HepG2 (cell line): ENCODE measurements at regions not wholly inside any gene's neighbourhood (a gene's known extent, or its start where the extent isn't known, plus 50 kb on each side); places are given as distances from the start of the nearest gene placed in this dataset.

Experiments
- ATAC-seq: fragments of 200-7000 bp; cut with Tn5 transposase; 3 replicates; pipeline ENCODE4 v1.9.1; 2020; ENCODE audit warnings: mild to moderate bottlenecking, moderate library complexity
- BruUV-seq: library from RNA; stranded (reverse); fragments of 400-500 nt; replicated peaks from 2 replicates; lab custom pipeline; 2021; lab: Mats Ljungman, UMichigan
- CTCF ChIA-PET: fragments of 300-600 bp; formaldehyde crosslinking; extraction: SDS; loops from one replicate; lab custom pipeline; 2021; ENCODE audit warnings: low total read pairs, inconsistent platforms, low intra/inter-chr PET ratio; lab: Yijun Ruan, JAX
- POLR2A ChIA-PET: fragments of 350-600 bp; sonication (Branson Sonifier 250); formaldehyde crosslinking; loops from one replicate; lab custom pipeline; 2020; ENCODE audit warnings: antibody characterized with exemption, inconsistent platforms; lab: Yijun Ruan, JAX
- DNase-seq: peaks from one replicate; pipeline ENCODE4 v3.0.0-alpha.2; 2015; ENCODE audit warnings: low spot score
- FAIRE-seq: peaks from 3 replicates; lab custom pipeline; 2011; peaks lifted over from hg19 to GRCh38; lab: Jason Lieb, UNC
- H2AFZ ChIP-seq: one replicate; pipeline ENCODE4 v1.6.1; 2011; ENCODE audit warnings: low read length, inconsistent platforms
- H3K27ac ChIP-seq: fragments of 300-600 bp; 3 replicates; pipeline ENCODE4 v1.8.0; 2011; ENCODE audit warnings: mixed run types, mild to moderate bottlenecking, mixed read lengths, low read length, inconsistent platforms; ENCODE audit not compliant: insufficient read depth; ENCODE audit errors: extremely low read length
- H3K27me3 ChIP-seq, 2 experiments: fragments of 200-600 bp in 1 of 2; 2 replicates in 1 of 2; 3 replicates in 1 of 2; pipeline versions ENCODE4 v1.6.0 to v1.8.0; 2011; ENCODE audit warnings: low read length in 2 of 2, mild to moderate bottlenecking in 2 of 2, moderate library complexity in 2 of 2, inconsistent platforms in 1 of 2; ENCODE audit not compliant: insufficient read depth in 2 of 2, control insufficient read depth in 1 of 2
- H3K36me3 ChIP-seq, 2 experiments: fragments of 200-600 bp in 1 of 2; replicated peaks in 1 of 2; 2 replicates in 1 of 2; 3 replicates in 1 of 2; pipeline versions ENCODE4 v1.5.1 to v1.8.0; 2011; ENCODE audit warnings: low read length in 2 of 2, inconsistent platforms in 1 of 2; ENCODE audit not compliant: insufficient read depth in 2 of 2, control insufficient read depth in 1 of 2
- H3K4me1 ChIP-seq: 2 replicates; pipeline ENCODE4 v1.5.1; 2012; ENCODE audit warnings: low read length, inconsistent platforms; ENCODE audit not compliant: insufficient read depth
- H3K4me2 ChIP-seq: 2 replicates; pipeline ENCODE4 v1.6.0; 2011; ENCODE audit warnings: low read depth, low read length, inconsistent platforms
- H3K4me3 ChIP-seq, 3 experiments: fragments of 200-600 bp in 1 of 3; sonication (generic), shearing (Covaris generic) in 1 of 3; replicated peaks in 1 of 3; 2 replicates each; pipeline ENCODE4 v1.5.1; 2011 to 2016; ENCODE audit warnings: low read length in 3 of 3, inconsistent platforms in 2 of 3, low read depth in 2 of 3, mild to moderate bottlenecking in 2 of 3, control low read depth in 1 of 3, mixed read lengths in 1 of 3; ENCODE audit not compliant: insufficient read depth in 1 of 3
- H3K79me2 ChIP-seq: one replicate; pipeline ENCODE4 v1.6.1; 2011; ENCODE audit warnings: low read length, inconsistent platforms; ENCODE audit not compliant: insufficient read depth
- H3K9ac ChIP-seq: 2 replicates; pipeline ENCODE4 v1.6.0; 2011; ENCODE audit warnings: mild to moderate bottlenecking, low read depth, low read length, inconsistent platforms; ENCODE audit not compliant: insufficient read depth
- H3K9me3 ChIP-seq: 2 replicates; pipeline ENCODE4 v1.5.1; 2012; ENCODE audit warnings: mild to moderate bottlenecking, low read length
- H4K20me1 ChIP-seq: 2 replicates; pipeline ENCODE4 v1.6.0; 2011; ENCODE audit warnings: inconsistent platforms, mild to moderate bottlenecking, low read length, moderate library complexity; ENCODE audit not compliant: insufficient read depth
- ATF3 ChIP-seq: sonication (generic); formaldehyde crosslinking; IDR thresholded peaks from 2 replicates; pipeline ENCODE4 v1.4.0; 2020; ENCODE audit warnings: missing genetic modification reagents
- BCL3 ChIP-seq: sonication (generic); formaldehyde crosslinking; IDR thresholded peaks from 2 replicates; pipeline ENCODE4 v1.5.1; 2020; ENCODE audit warnings: mild to moderate bottlenecking, missing genetic modification reagents, moderate library complexity
- HOXD1 ChIP-seq: sonication (generic); formaldehyde crosslinking; IDR thresholded peaks from 2 replicates; pipeline ENCODE4 v1.5.0; 2020; ENCODE audit warnings: missing genetic modification reagents
- JUND ChIP-seq: sonication (generic); formaldehyde crosslinking; IDR thresholded peaks from 2 replicates; pipeline ENCODE4 v1.8.0; 2022; ENCODE audit warnings: mild to moderate bottlenecking, missing genetic modification reagents
- KLF13 ChIP-seq: sonication (generic); formaldehyde crosslinking; IDR thresholded peaks from 2 replicates; pipeline ENCODE4 v1.4.0; 2020; ENCODE audit warnings: mild to moderate bottlenecking, missing genetic modification reagents
- MTF1 ChIP-seq: sonication (generic); formaldehyde crosslinking; IDR thresholded peaks from 2 replicates; pipeline ENCODE4 v1.5.0; 2020; ENCODE audit warnings: missing genetic modification reagents
- PBX2 ChIP-seq: IDR thresholded peaks from 2 replicates; pipeline ENCODE4 v1.6.1; 2016; ENCODE audit warnings: control low read depth
- SNAPC2 ChIP-seq: sonication (generic); formaldehyde crosslinking; IDR thresholded peaks from 2 replicates; pipeline ENCODE4 v1.8.1; 2022; ENCODE audit warnings: mild to moderate bottlenecking, missing genetic modification reagents
- ZFP90 ChIP-seq: sonication (generic); formaldehyde crosslinking; IDR thresholded peaks from 2 replicates; pipeline ENCODE4 v1.8.0; 2022; ENCODE audit warnings: missing genetic modification reagents, mild to moderate bottlenecking, inconsistent platforms, borderline replicate concordance
- ZNF646 ChIP-seq: sonication (generic); formaldehyde crosslinking; IDR thresholded peaks from 2 replicates; pipeline ENCODE4 v1.9.0; 2021; ENCODE audit warnings: mild to moderate bottlenecking, missing genetic modification reagents
- WGBS: methylation state at CpG from one replicate; pipeline ENCODE4 v1.1.6; 2017; ENCODE audit warnings: low lambda C conversion rate; 5-methylcytosine and 5-hydroxymethylcytosine counted together
- in situ Hi-C: cut with HindIII; loops from 2 replicates; pipeline ENCODE4 v1.10.0; 2017; ENCODE audit warnings: low pct_unique_long_range_greater_than_20kb; ENCODE audit not compliant: extremely low pct_ligation_motif_present
- intact Hi-C: fragments of 100-400 bp; cut with micrococcal nuclease; formaldehyde crosslinking; loops from one replicate; pipeline ENCODE4 v1.10.0; 2022; ENCODE audit not compliant: unreplicated experiment
- TF ChIP-seq, protein P1 (sequence below): sonication (generic); formaldehyde crosslinking; IDR thresholded peaks from 2 replicates; pipeline ENCODE4 v1.8.1; 2022; ENCODE audit warnings: low read depth, mild to moderate bottlenecking, missing genetic modification reagents

DNA sequence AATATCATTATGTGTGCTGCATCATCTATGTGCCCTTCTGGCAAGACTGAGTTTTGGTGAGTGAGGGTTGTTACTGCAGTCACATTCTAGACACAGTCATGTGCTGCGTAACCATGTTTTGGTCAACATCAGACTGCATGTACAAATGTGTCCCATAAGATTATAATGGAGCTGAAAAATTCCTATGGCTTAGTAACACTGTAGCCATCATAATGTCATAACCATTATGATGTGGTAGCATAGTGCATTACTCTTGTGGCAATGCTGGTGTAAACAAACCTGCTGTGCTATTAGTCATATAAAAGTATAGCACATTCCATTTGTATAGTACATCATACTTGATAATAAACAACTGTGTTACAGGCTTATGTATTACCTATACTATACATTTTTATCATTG lies 198.1 kb upstream of the NUDT6 start:
- Histone ChIP-seq H2AFZ (no peak overlapping the region), H3K27ac (no peak overlapping the region), H3K9me3 (no peaks in the 10 kb centered on the region), H3K9ac (no peak overlapping the region), H3K79me2 (no peaks in the 10 kb centered on the region), H3K36me3 (no peaks in the 10 kb centered on the region), H3K4me1 (peaks cover 17% of the 10 kb centered on the region), H3K4me2 (no peak overlapping the region), H4K20me1 (no peaks in the 10 kb centered on the region), H3K4me3 (no peak overlapping the region), H3K27me3 (no peaks in the 10 kb centered on the region; a peak in 1 of 5 replicates)
- in situ Hi-C loops (no loop called here), intact Hi-C loops (no loop called here)
- BruUV-seq = no TSS peak
- CTCF ChIA-PET = no interaction called here
- DNase-seq (no peak), FAIRE-seq (no peak), ATAC-seq (no peak)
- POLR2A ChIA-PET = no interaction called here
- 100% methylated on average over 1 of the region's 1 CpG for WGBS
- TF ChIP-seq ZNF646 (CRISPR knock-in tag) (no peak), JUND (CRISPR knock-in tag) (no peak), ATF3 (CRISPR knock-in tag) (no peak), HOXD1 (CRISPR knock-in tag) (no peak), PBX2 (CRISPR knock-in tag) (no peak), MTF1 (CRISPR knock-in tag) (no peak), SNAPC2 (CRISPR knock-in tag) (no peak), BCL3 (CRISPR knock-in tag) (no peak), KLF13 (CRISPR knock-in tag) (no peak), ZFP90 (CRISPR knock-in tag) (no peak)
- TF ChIP-seq, protein P1, sequence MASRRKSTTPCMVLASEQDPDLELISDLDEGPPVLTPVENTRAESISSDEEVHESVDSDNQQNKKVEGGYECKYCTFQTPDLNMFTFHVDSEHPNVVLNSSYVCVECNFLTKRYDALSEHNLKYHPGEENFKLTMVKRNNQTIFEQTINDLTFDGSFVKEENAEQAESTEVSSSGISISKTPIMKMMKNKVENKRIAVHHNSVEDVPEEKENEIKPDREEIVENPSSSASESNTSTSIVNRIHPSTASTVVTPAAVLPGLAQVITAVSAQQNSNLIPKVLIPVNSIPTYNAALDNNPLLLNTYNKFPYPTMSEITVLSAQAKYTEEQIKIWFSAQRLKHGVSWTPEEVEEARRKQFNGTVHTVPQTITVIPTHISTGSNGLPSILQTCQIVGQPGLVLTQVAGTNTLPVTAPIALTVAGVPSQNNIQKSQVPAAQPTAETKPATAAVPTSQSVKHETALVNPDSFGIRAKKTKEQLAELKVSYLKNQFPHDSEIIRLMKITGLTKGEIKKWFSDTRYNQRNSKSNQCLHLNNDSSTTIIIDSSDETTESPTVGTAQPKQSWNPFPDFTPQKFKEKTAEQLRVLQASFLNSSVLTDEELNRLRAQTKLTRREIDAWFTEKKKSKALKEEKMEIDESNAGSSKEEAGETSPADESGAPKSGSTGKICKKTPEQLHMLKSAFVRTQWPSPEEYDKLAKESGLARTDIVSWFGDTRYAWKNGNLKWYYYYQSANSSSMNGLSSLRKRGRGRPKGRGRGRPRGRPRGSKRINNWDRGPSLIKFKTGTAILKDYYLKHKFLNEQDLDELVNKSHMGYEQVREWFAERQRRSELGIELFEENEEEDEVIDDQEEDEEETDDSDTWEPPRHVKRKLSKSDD = no peak
